DND-41 (cell line): ENCODE measurements at regions not wholly inside any gene's neighbourhood (a gene's known extent, or its start where the extent isn't known, plus 50 kb on each side); places are given as distances from the start of the nearest gene placed in this dataset.

Experiments used
- ATAC-seq: fragments of 200-7000 bp; cut with Tn5 transposase; 3 replicates; pipeline ENCODE4 v1.9.1; 2021; ENCODE audit warnings: low read depth; ENCODE audit not compliant: insufficient read depth
- DNase-seq: peaks from one replicate; pipeline ENCODE4 v3.0.0-alpha.2; 2020
- H2AFZ ChIP-seq: 2 replicates; pipeline ENCODE4 v1.6.0; 2012; ENCODE audit warnings: low read depth, low read length
- H3K27ac ChIP-seq: 2 replicates; pipeline ENCODE4 v1.5.1; 2012; ENCODE audit warnings: low read length, inconsistent platforms
- H3K27me3 ChIP-seq: fragments of 200-600 bp; sonication (generic); 2 replicates; pipeline ENCODE4 v1.6.0; 2012; ENCODE audit warnings: low read length, mild to moderate bottlenecking, inconsistent platforms; ENCODE audit not compliant: insufficient read depth, poor library complexity
- H3K36me3 ChIP-seq: 2 replicates; pipeline ENCODE4 v1.5.1; 2012; ENCODE audit warnings: low read length, inconsistent platforms; ENCODE audit not compliant: insufficient read depth
- H3K4me1 ChIP-seq: 2 replicates; pipeline ENCODE4 v1.5.1; 2012; ENCODE audit warnings: mild to moderate bottlenecking, low read length; ENCODE audit not compliant: insufficient read depth
- H3K4me2 ChIP-seq: 2 replicates; pipeline ENCODE4 v1.6.0; 2012; ENCODE audit warnings: mild to moderate bottlenecking, moderate library complexity, low read length, inconsistent platforms; ENCODE audit not compliant: insufficient read depth
- H3K4me3 ChIP-seq, 2 experiments: fragments of 200-600 bp in 1 of 2; shearing (Covaris generic) in 1 of 2; 2 replicates each; pipeline ENCODE4 v1.5.1; 2012 to 2016; ENCODE audit warnings: inconsistent platforms in 2 of 2, low read length in 2 of 2, mild to moderate bottlenecking in 2 of 2, low read depth in 1 of 2, moderate library complexity in 1 of 2
- H3K79me2 ChIP-seq: 2 replicates; pipeline ENCODE4 v1.6.0; 2012; ENCODE audit warnings: low read length, inconsistent platforms; ENCODE audit not compliant: insufficient read depth
- H3K9ac ChIP-seq: 2 replicates; pipeline ENCODE4 v1.6.0; 2012; ENCODE audit warnings: low read depth, mild to moderate bottlenecking, inconsistent platforms, low read length, moderate library complexity
- H3K9me3 ChIP-seq: 2 replicates; pipeline ENCODE4 v1.5.1; 2012; ENCODE audit warnings: low read length, moderate library complexity, mild to moderate bottlenecking, inconsistent platforms; ENCODE audit not compliant: insufficient read depth, severe bottlenecking
- H4K20me1 ChIP-seq: 2 replicates; pipeline ENCODE4 v1.6.0; 2012; ENCODE audit warnings: low read length; ENCODE audit not compliant: insufficient read depth
- CTCF ChIP-seq: IDR thresholded peaks from 2 replicates; pipeline ENCODE4 v1.5.1; 2012; ENCODE audit warnings: borderline replicate concordance, low read length, moderate library complexity, mild to moderate bottlenecking; ENCODE audit not compliant: poor library complexity, severe bottlenecking; ENCODE audit errors: extremely low read depth
- EZH2 ChIP-seq: IDR thresholded peaks from 3 replicates; pipeline ENCODE4 v1.6.1; 2012; ENCODE audit warnings: borderline replicate concordance, low read depth, mild to moderate bottlenecking, moderate library complexity, low read length, inconsistent platforms; ENCODE audit not compliant: severe bottlenecking

GRCh38 chr7:91527460-91527859, 263.2 kb downstream of the FZD1 start:
- no peaks in the 10 kb centered on the region for H3K9me3 ChIP-seq
- ATAC-seq (no peak), DNase-seq (no peak)
- no peak overlapping the region for H3K4me2 ChIP-seq
- H3K27me3 ChIP-seq = no peaks in the 10 kb centered on the region
- H3K27ac ChIP-seq = no peak overlapping the region
- no peak overlapping the region for H2AFZ ChIP-seq
- H3K79me2 ChIP-seq = no peaks in the 10 kb centered on the region
- no peak overlapping the region for H3K4me3 ChIP-seq
- no peaks in the 10 kb centered on the region for H3K36me3 ChIP-seq
- H3K9ac ChIP-seq = no peak overlapping the region
- no peak for TF ChIP-seq CTCF
- no peak for TF ChIP-seq EZH2
- H3K4me1 ChIP-seq = no peaks in the 10 kb centered on the region
- no peaks in the 10 kb centered on the region for H4K20me1 ChIP-seq

- Histone ChIP-seq H3K27ac (no peak overlapping the region), H3K4me3 (no peak overlapping the region), H3K27me3 (peaks cover 7% of the 10 kb centered on the region), H3K9me3 (no peaks in the 10 kb centered on the region), H4K20me1 (no peaks in the 10 kb centered on the region), H3K4me1 (no peaks in the 10 kb centered on the region), H3K9ac (no peak overlapping the region), H3K36me3 (no peaks in the 10 kb centered on the region), H2AFZ (no peak overlapping the region), H3K79me2 (no peaks in the 10 kb centered on the region), H3K4me2 (no peak overlapping the region)
- ATAC-seq (no peak), DNase-seq (no peak)
- TF ChIP-seq CTCF (no peak), EZH2 (no peak)
These were observed 269.8 kb downstream of the FZD1 start for GRCh38 chr7:91533996-91534395.

- H3K4me2 ChIP-seq = no peak overlapping the region
- H3K4me1 ChIP-seq = no peaks in the 10 kb centered on the region
- TF ChIP-seq EZH2 = no peak
- TF ChIP-seq CTCF = no peak
These were observed 273.3 kb downstream of the FZD1 start for GRCh38 chr7:91537260-91538152.

More at GRCh38 chr7:91537260-91538152, 273.3 kb downstream of the FZD1 start:
- no peak overlapping the region for H3K9ac ChIP-seq
- no peak for ATAC-seq
- no peak overlapping the region for H3K27ac ChIP-seq
- H3K27me3 ChIP-seq = peaks cover 7% of the 10 kb centered on the region
- no peaks in the 10 kb centered on the region for H4K20me1 ChIP-seq
- no peak for DNase-seq
- H2AFZ ChIP-seq = no peak overlapping the region
- no peaks in the 10 kb centered on the region for H3K79me2 ChIP-seq
- no peaks in the 10 kb centered on the region for H3K9me3 ChIP-seq
- no peaks in the 10 kb centered on the region for H3K36me3 ChIP-seq
- no peak overlapping the region for H3K4me3 ChIP-seq
